HEK293T (cell line): ENCODE measurements at regions not wholly inside any gene's neighbourhood (a gene's known extent, or its start where the extent isn't known, plus 50 kb on each side); places are given as distances from the start of the nearest gene placed in this dataset.

ENCODE experiments used
- CTCF ChIA-PET: fragments of 350-600 bp; formaldehyde crosslinking; extraction: SDS; loops from one replicate; lab custom pipeline; 2021; ENCODE audit warnings: antibody characterized with exemption, inconsistent platforms; lab: Yijun Ruan, JAX
- POLR2A ChIA-PET: fragments of 350-600 bp; formaldehyde crosslinking; extraction: SDS; loops from one replicate; lab custom pipeline; 2020; ENCODE audit warnings: antibody characterized with exemption, inconsistent platforms; lab: Yijun Ruan, JAX
- DNase-seq: peaks from one replicate; pipeline ENCODE4 v3.0.0; 2012; ENCODE audit warnings: mixed read lengths; ENCODE audit errors: extremely low spot score
- ARNT ChIP-seq: fragments of 450-650 bp; IDR thresholded peaks from 2 replicates; pipeline ENCODE4 v1.6.1; 2017; ENCODE audit warnings: mild to moderate bottlenecking
- BHLHE40 ChIP-seq: fragments of 450-650 bp; IDR thresholded peaks from 2 replicates; pipeline ENCODE4 v1.6.1; 2016; ENCODE audit warnings: mild to moderate bottlenecking, moderate library complexity, borderline replicate concordance
- CTBP1 ChIP-seq: fragments of 450-650 bp; IDR thresholded peaks from 2 replicates; pipeline ENCODE4 v1.6.1; 2016; ENCODE audit warnings: borderline replicate concordance
- ELF4 ChIP-seq: fragments of 450-650 bp; IDR thresholded peaks from 2 replicates; pipeline ENCODE4 v1.6.1; 2017; ENCODE audit warnings: antibody characterized with exemption
- FOXA1 ChIP-seq: fragments of 450-650 bp; IDR thresholded peaks from 2 replicates; pipeline ENCODE4 v1.6.1; 2016; ENCODE audit warnings: mild to moderate bottlenecking
- FOXK2 ChIP-seq: fragments of 450-650 bp; IDR thresholded peaks from 2 replicates; pipeline ENCODE4 v1.6.1; 2016; ENCODE audit warnings: mild to moderate bottlenecking
- FOXM1 ChIP-seq: fragments of 450-650 bp; IDR thresholded peaks from 2 replicates; pipeline ENCODE4 v1.6.1; 2017; ENCODE audit warnings: mild to moderate bottlenecking, borderline replicate concordance
- HDGF ChIP-seq: fragments of 450-650 bp; IDR thresholded peaks from 2 replicates; pipeline ENCODE4 v1.6.1; 2017; ENCODE audit warnings: antibody characterized with exemption, borderline replicate concordance
- L3MBTL2 ChIP-seq: fragments of 450-650 bp; conservative IDR thresholded peaks from 2 replicates; pipeline ENCODE4 v1.6.1; 2016; ENCODE audit warnings: mild to moderate bottlenecking
- LEF1 ChIP-seq: fragments of 450-650 bp; IDR thresholded peaks from 2 replicates; pipeline ENCODE4 v1.6.1; 2017; ENCODE audit warnings: mild to moderate bottlenecking, borderline replicate concordance
- NFRKB ChIP-seq: fragments of 450-650 bp; IDR thresholded peaks from 2 replicates; pipeline ENCODE4 v1.6.1; 2016; ENCODE audit warnings: mild to moderate bottlenecking, moderate library complexity
- PKNOX1 ChIP-seq: fragments of 450-650 bp; IDR thresholded peaks from 2 replicates; pipeline ENCODE4 v1.6.1; 2016
- SP1 ChIP-seq: fragments of 450-650 bp; IDR thresholded peaks from 2 replicates; pipeline ENCODE4 v1.6.1; 2017
- SUZ12 ChIP-seq: fragments of 450-650 bp; IDR thresholded peaks from 2 replicates; pipeline ENCODE4 v1.6.1; 2016; ENCODE audit warnings: mild to moderate bottlenecking
- TARDBP ChIP-seq: fragments of 450-650 bp; IDR thresholded peaks from 2 replicates; pipeline ENCODE4 v1.6.1; 2016
- ZNF384 ChIP-seq: fragments of 450-650 bp; IDR thresholded peaks from 2 replicates; pipeline ENCODE4 v1.6.1; 2016

- POLR2A ChIA-PET = no interaction called here
- CTCF ChIA-PET = interaction anchor here (0.6 to 1.8 kb wide), 3 partner anchors 9 to 1918 kb away, joined by 3 to 11 read pairs (median 4); no protein-coding TSS in a partner anchor
These were observed 210.0 kb upstream of the STK26 start for GRCh38 chrX:131812847-131813825.

GRCh38 chrX:131816551-131817136, 206.5 kb upstream of the STK26 start:
- peak; percentile 44 for DNase-seq
- peak; percentile 74 for TF ChIP-seq L3MBTL2
- no peak for TF ChIP-seq NFRKB
- TF ChIP-seq TARDBP = no peak
- TF ChIP-seq FOXA1 = no peak
- no peak for TF ChIP-seq ELF4
- peak; percentile 100 for TF ChIP-seq ZNF384
- no peak for TF ChIP-seq HDGF
- no peak for TF ChIP-seq ARNT
- CTCF ChIA-PET = interaction anchor here (0.9 kb wide), 1 partner anchor 14 kb away, joined by 3 read pairs; no protein-coding TSS in a partner anchor
- POLR2A ChIA-PET = no interaction called here

More at GRCh38 chrX:131812847-131813825, 210.0 kb upstream of the STK26 start:
- peak; percentile 59 for DNase-seq
- TF ChIP-seq PKNOX1 = no peak
- TF ChIP-seq ARNT = no peak
- TF ChIP-seq L3MBTL2 = peak; percentile 55
- TF ChIP-seq BHLHE40 = no peak
- no peak for TF ChIP-seq CTBP1
- no peak for TF ChIP-seq LEF1
- TF ChIP-seq TARDBP = no peak
- TF ChIP-seq ZNF384 = peak; percentile 100
- TF ChIP-seq FOXA1 = no peak
- peak; percentile 21; the same call in 1 of the 2 replicates for TF ChIP-seq ELF4
- no peak for TF ChIP-seq SUZ12

- TF ChIP-seq FOXA1 (no peak), FOXK2 (no peak), ZNF384 (no peak), LEF1 (no peak), CTBP1 (no peak), TARDBP (no peak), SUZ12 (no peak), ELF4 (no peak)
- CTCF ChIA-PET = no interaction called here
- DNase-seq = no peak
- POLR2A ChIA-PET = no interaction called here
These were observed 204.7 kb upstream of the STK26 start for GRCh38 chrX:131818297-131818936.

- peak; percentile 51 for DNase-seq
- POLR2A ChIA-PET = interaction anchor here (0.9 kb wide), 1 partner anchor 75 kb away, joined by 3 read pairs; no protein-coding TSS in a partner anchor
- TF ChIP-seq CTBP1 = no peak
- TF ChIP-seq ELF4 = no peak
- no peak for TF ChIP-seq SP1
- peak; percentile 100 for TF ChIP-seq ZNF384
- TF ChIP-seq FOXM1 = no peak
- TF ChIP-seq SUZ12 = no peak
- no peak for TF ChIP-seq LEF1
- CTCF ChIA-PET = interaction anchor here (0.7 to 0.8 kb wide), 2 partner anchors 9 to 18 kb away, joined by 3 read pairs; no protein-coding TSS in a partner anchor
These were observed 201.0 kb upstream of the STK26 start for GRCh38 chrX:131821945-131822622.

- TF ChIP-seq NFRKB (no peak), SUZ12 (no peak)
- CTCF ChIA-PET = interaction anchor here (0.6 kb wide), 1 partner anchor 17 kb away, joined by 4 read pairs; no protein-coding TSS in a partner anchor
- no peak for DNase-seq
- POLR2A ChIA-PET = no interaction called here
These were observed 196.5 kb upstream of the STK26 start for GRCh38 chrX:131826572-131826971.

GRCh38 chrX:131827935-131828334, 195.2 kb upstream of the STK26 start:
- CTCF ChIA-PET = interaction anchor here (0.7 to 0.9 kb wide), 2 partner anchors 370 to 393 kb away, joined by 3 to 5 read pairs; no protein-coding TSS in a partner anchor
- POLR2A ChIA-PET = no interaction called here
- no peak for DNase-seq
- TF ChIP-seq L3MBTL2 (no peak), ZNF384 (peak; percentile 58; the same call in 1 of the 2 replicates), TARDBP (no peak), PKNOX1 (no peak), FOXM1 (no peak), SUZ12 (no peak), NFRKB (no peak), SP1 (no peak)
